C4-2B (cell line): ENCODE measurements at regions not wholly inside any gene's neighbourhood (a gene's known extent, or its start where the extent isn't known, plus 50 kb on each side); places are given as distances from the start of the nearest gene placed in this dataset.

Source experiments
- CTCF ChIP-seq: fragments of 450-650 bp; conservative IDR thresholded peaks from 2 replicates; pipeline ENCODE4 v1.5.1; 2017; ENCODE audit warnings: mild to moderate bottlenecking
- ZFX ChIP-seq: fragments of 450-650 bp; IDR thresholded peaks from 2 replicates; pipeline ENCODE4 v1.6.1; 2017

GRCh38 chr4:125750828-125751466 lies 436.2 kb downstream of the FAT4 start:
- TF ChIP-seq CTCF (peak; percentile 25), ZFX (no peak)
